T-helper 17 cell (primary cell): ENCODE measurements at regions not wholly inside any gene's neighbourhood (a gene's known extent, or its start where the extent isn't known, plus 50 kb on each side); places are given as distances from the start of the nearest gene placed in this dataset.
A peak's percentile ranks its signal among the peaks of the same experiment; 100 is the strongest.
"Not testable (repeated sequence)": the region's sequence is repeated elsewhere in the genome, so short reads cannot be mapped to it uniquely, and the experiment has no call there.

Source experiments
- ATAC-seq: fragments of 150-1000 bp; cut with Tn5 transposase; 2 replicates; pipeline ENCODE4 v1.10.0; 2021; ENCODE audit warnings: mild to moderate bottlenecking, moderate library complexity
- DNase-seq, 3 donors: peaks; one replicate each; pipeline versions ENCODE4 v3.0.0 to v3.0.0-alpha.2; 2020 to 2021
- H3K9me3 ChIP-seq: one replicate; pipeline ENCODE4 v1.7.0; 2013; ENCODE audit warnings: low read length, mild to moderate bottlenecking; ENCODE audit not compliant: control insufficient read depth, poor library complexity, severe bottlenecking
- H3K27ac Mint-ChIP-seq: one replicate; pipeline ENCODE4 v1.8.0; 2022; ENCODE audit warnings: mild to moderate bottlenecking, moderate library complexity, mixed read lengths
- H3K27me3 Mint-ChIP-seq: one replicate; pipeline ENCODE4 v1.8.0; 2022; ENCODE audit warnings: mixed read lengths
- H3K36me3 Mint-ChIP-seq: one replicate; pipeline ENCODE4 v1.8.0; 2022; ENCODE audit warnings: low read depth, mixed read lengths
- H3K4me1 Mint-ChIP-seq: one replicate; pipeline ENCODE4 v1.8.0; 2022; ENCODE audit warnings: mild to moderate bottlenecking, mixed read lengths
- H3K4me3 Mint-ChIP-seq: one replicate; pipeline ENCODE4 v1.8.0; 2022; ENCODE audit warnings: mild to moderate bottlenecking, moderate library complexity, mixed read lengths

GRCh38 chr4:155487210-155487609 is 110.4 kb upstream of the MAP9 start:
- H3K4me3 Mint-ChIP-seq = no peak overlapping the region
- H3K9me3 ChIP-seq = no peaks in the 10 kb centered on the region
- H3K36me3 Mint-ChIP-seq = peaks cover 3% of the 10 kb centered on the region
- ATAC-seq (no peak), DNase-seq (no peak)
- no peak overlapping the region for H3K27ac Mint-ChIP-seq
- H3K4me1 Mint-ChIP-seq = no peaks in the 10 kb centered on the region
- H3K27me3 Mint-ChIP-seq = peaks cover 11% of the 10 kb centered on the region

DNA sequence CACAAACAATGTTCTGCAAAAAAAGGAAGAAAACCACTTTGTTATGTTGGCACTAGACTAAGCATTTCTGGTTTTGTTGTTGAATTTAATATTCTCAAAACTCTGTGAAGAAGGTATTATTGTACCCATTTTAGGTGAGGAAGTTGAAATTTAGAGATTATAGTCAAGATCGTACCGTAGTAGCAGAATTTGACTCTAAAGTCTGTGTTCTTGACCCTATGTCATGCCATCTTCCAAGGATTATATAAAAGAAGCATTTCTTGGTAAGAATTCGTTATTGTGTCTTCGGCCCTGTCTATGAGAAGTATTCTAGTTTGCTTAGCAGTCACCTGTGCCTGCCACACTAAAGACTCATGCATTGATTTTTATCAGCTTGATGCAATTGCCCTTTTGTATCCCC is 104.4 kb upstream of the MAP9 start:
- ATAC-seq = no peak
- no peak overlapping the region for H3K27ac Mint-ChIP-seq
- peaks cover 3% of the 10 kb centered on the region for H3K36me3 Mint-ChIP-seq
- H3K4me1 Mint-ChIP-seq = no peaks in the 10 kb centered on the region
- peaks cover 11% of the 10 kb centered on the region for H3K27me3 Mint-ChIP-seq
- no peak for DNase-seq
- H3K9me3 ChIP-seq = no peaks in the 10 kb centered on the region
- H3K4me3 Mint-ChIP-seq = no peak overlapping the region

DNA sequence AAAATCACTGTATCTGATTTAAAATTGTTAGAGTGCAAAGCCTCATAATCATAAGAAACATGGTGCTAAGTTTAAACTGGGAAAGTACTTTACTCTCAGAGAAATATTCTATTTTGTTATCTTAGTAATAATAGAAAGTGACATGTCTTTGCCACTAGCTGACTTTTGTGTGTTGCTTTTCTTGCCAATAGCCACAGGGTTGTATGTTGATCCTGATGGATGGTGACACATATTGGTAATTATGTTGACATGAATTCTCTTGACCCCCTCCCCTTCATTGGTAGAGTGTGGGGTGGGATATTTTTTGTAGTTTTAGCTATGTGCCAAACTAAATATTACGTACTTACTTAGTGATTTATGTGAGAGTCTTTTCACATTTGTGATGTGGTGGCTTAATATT is 103.1 kb upstream of the MAP9 start:
- H3K4me3 Mint-ChIP-seq = no peak overlapping the region
- no peak for ATAC-seq

GRCh38 chr4:155478336-155478835 is 101.6 kb upstream of the MAP9 start:
- no peak for ATAC-seq
- H3K4me3 Mint-ChIP-seq = no peak overlapping the region

More for the DNA sequence above, 103.1 kb upstream of the MAP9 start:
- DNase-seq = no peak
- no peaks in the 10 kb centered on the region for H3K4me1 Mint-ChIP-seq
- peaks cover 3% of the 10 kb centered on the region for H3K36me3 Mint-ChIP-seq
- H3K27me3 Mint-ChIP-seq = peaks cover 11% of the 10 kb centered on the region
- no peak overlapping the region for H3K27ac Mint-ChIP-seq
- no peaks in the 10 kb centered on the region for H3K9me3 ChIP-seq

GRCh38 chr4:155474758-155475157 is 98.0 kb upstream of the MAP9 start:
- Mint-ChIP-seq H3K27me3 (peaks cover 23% of the 10 kb centered on the region), H3K4me3 (no peak overlapping the region), H3K4me1 (no peaks in the 10 kb centered on the region), H3K27ac (no peak overlapping the region), H3K36me3 (no peaks in the 10 kb centered on the region)
- ATAC-seq (no peak), DNase-seq (no peak)
- H3K9me3 ChIP-seq = no peaks in the 10 kb centered on the region

More at GRCh38 chr4:155478336-155478835, 101.6 kb upstream of the MAP9 start:
- no peaks in the 10 kb centered on the region for H3K9me3 ChIP-seq
- H3K27ac Mint-ChIP-seq = no peak overlapping the region
- H3K27me3 Mint-ChIP-seq = peaks cover under 1% of the 10 kb centered on the region
- DNase-seq = no peak
- H3K36me3 Mint-ChIP-seq = no peaks in the 10 kb centered on the region
- H3K4me1 Mint-ChIP-seq = no peaks in the 10 kb centered on the region

GRCh38 chr4:155473420-155474095 is 96.8 kb upstream of the MAP9 start:
- no peaks in the 10 kb centered on the region for H3K9me3 ChIP-seq
- Mint-ChIP-seq H3K27ac (no peak overlapping the region), H3K4me1 (no peaks in the 10 kb centered on the region), H3K36me3 (no peaks in the 10 kb centered on the region), H3K27me3 (peaks cover 25% of the 10 kb centered on the region), H3K4me3 (no peak overlapping the region)
- DNase-seq (no peak), ATAC-seq (no peak)

DNA sequence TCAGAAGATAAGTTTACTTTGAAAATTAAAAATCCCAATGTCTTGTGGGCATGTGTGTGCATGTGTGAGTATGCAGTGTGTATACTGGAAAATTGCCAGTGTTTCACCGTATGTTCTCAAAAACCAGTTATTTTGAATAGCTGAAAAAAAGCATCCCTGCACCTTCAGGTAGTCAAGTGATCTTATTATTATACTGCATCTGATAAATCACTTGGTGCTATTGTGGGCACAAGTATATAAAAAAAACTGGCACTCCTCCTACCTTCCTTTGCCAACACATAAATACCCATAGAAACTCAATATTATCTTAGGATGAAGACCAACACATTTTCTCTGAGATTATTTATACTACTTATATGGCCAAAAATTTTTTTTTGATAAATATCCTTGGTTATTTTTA is 91.5 kb upstream of the MAP9 start:
- Mint-ChIP-seq H3K4me3 (no peak overlapping the region), H3K27me3 (peaks cover 25% of the 10 kb centered on the region), H3K27ac (no peak overlapping the region), H3K4me1 (no peaks in the 10 kb centered on the region), H3K36me3 (no peaks in the 10 kb centered on the region)
- DNase-seq = no peak
- no peak for ATAC-seq
- no peaks in the 10 kb centered on the region for H3K9me3 ChIP-seq

GRCh38 chr4:155450676-155451075 is 73.9 kb upstream of the MAP9 start:
- DNase-seq = no peak
- ATAC-seq = no peak
- no peaks in the 10 kb centered on the region for H3K36me3 Mint-ChIP-seq
- no peak overlapping the region for H3K4me3 Mint-ChIP-seq
- no peaks in the 10 kb centered on the region for H3K4me1 Mint-ChIP-seq
- H3K27ac Mint-ChIP-seq = no peak overlapping the region
- peaks cover 10% of the 10 kb centered on the region for H3K27me3 Mint-ChIP-seq
- no peaks in the 10 kb centered on the region for H3K9me3 ChIP-seq

GRCh38 chr4:155445306-155445705 is 68.5 kb upstream of the MAP9 start:
- peaks cover 35% of the 10 kb centered on the region for H3K27me3 Mint-ChIP-seq
- H3K27ac Mint-ChIP-seq = no peak overlapping the region
- H3K4me3 Mint-ChIP-seq = no peak overlapping the region
- DNase-seq = no peak
- H3K4me1 Mint-ChIP-seq = peaks cover 6% of the 10 kb centered on the region
- ATAC-seq = no peak
- H3K36me3 Mint-ChIP-seq = no peaks in the 10 kb centered on the region
- no peaks in the 10 kb centered on the region for H3K9me3 ChIP-seq

GRCh38 chr4:155444721-155445120 is 68.0 kb upstream of the MAP9 start:
- H3K4me1 Mint-ChIP-seq = peaks cover 6% of the 10 kb centered on the region
- H3K36me3 Mint-ChIP-seq = no peaks in the 10 kb centered on the region
- no peak overlapping the region for H3K27ac Mint-ChIP-seq
- peaks cover 41% of the 10 kb centered on the region for H3K27me3 Mint-ChIP-seq
- DNase-seq = no peak
- no peak for ATAC-seq
- no peaks in the 10 kb centered on the region for H3K9me3 ChIP-seq
- no peak overlapping the region for H3K4me3 Mint-ChIP-seq

- Mint-ChIP-seq H3K4me3 (no peak overlapping the region), H3K36me3 (no peaks in the 10 kb centered on the region), H3K4me1 (peaks cover 6% of the 10 kb centered on the region), H3K27ac (no peak overlapping the region), H3K27me3 (peaks cover 33% of the 10 kb centered on the region)
- peak; percentile 70 for ATAC-seq
- peak; percentile 9 to 33 (median 19) for DNase-seq
- H3K9me3 ChIP-seq = no peaks in the 10 kb centered on the region
Measured at GRCh38 chr4:155442267-155443105, 65.7 kb upstream of the MAP9 start.

- Mint-ChIP-seq H3K4me1 (peaks cover 6% of the 10 kb centered on the region), H3K27me3 (peaks cover 32% of the 10 kb centered on the region), H3K36me3 (no peaks in the 10 kb centered on the region), H3K4me3 (no peak overlapping the region), H3K27ac (no peak overlapping the region)
- no peaks in the 10 kb centered on the region for H3K9me3 ChIP-seq
- DNase-seq = no peak
- ATAC-seq = no peak
Measured at GRCh38 chr4:155441475-155441874, 64.7 kb upstream of the MAP9 start.

GRCh38 chr4:155439760-155440159 is 63.0 kb upstream of the MAP9 start:
- H3K27ac Mint-ChIP-seq, H3K4me3 Mint-ChIP-seq, ATAC-seq, DNase-seq, H3K36me3 Mint-ChIP-seq, H3K4me1 Mint-ChIP-seq, H3K9me3 ChIP-seq: not testable (repeated sequence)
- peaks cover 30% of the 10 kb centered on the region for H3K27me3 Mint-ChIP-seq
